SK-N-MC (cell line): ENCODE measurements at regions not wholly inside any gene's neighbourhood (a gene's known extent, or its start where the extent isn't known, plus 50 kb on each side); places are given as distances from the start of the nearest gene placed in this dataset.

ENCODE experiments used
- EZH2 ChIP-seq: fragments of 200-600 bp; sonication (generic); IDR thresholded peaks from one replicate; pipeline ENCODE4 v1.6.1; 2017; ENCODE audit warnings: antibody characterized with exemption
- POLR2AphosphoS5 ChIP-seq: IDR thresholded peaks from 2 replicates; pipeline ENCODE4 v1.6.1; 2012; ENCODE audit warnings: mild to moderate bottlenecking, low read depth, low read length, borderline replicate concordance

GRCh38 chr2:16479721-16480120, 185.9 kb downstream of the CYRIA start:
- TF ChIP-seq EZH2 (no peak), POLR2AphosphoS5 (no peak)
